Stimulated activated CD4-positive, alpha-beta T cell treated with anti-CD3 and anti-CD28 coated beads, Interleukin-4, amount 100 ng/mL, for 1 hour (primary cell): ENCODE measurements at regions not wholly inside any gene's neighbourhood (a gene's known extent, or its start where the extent isn't known, plus 50 kb on each side); places are given as distances from the start of the nearest gene placed in this dataset.

Experiments
- DNase-seq: peaks from one replicate; pipeline ENCODE4 v3.0.0-alpha.2; 2020

DNA sequence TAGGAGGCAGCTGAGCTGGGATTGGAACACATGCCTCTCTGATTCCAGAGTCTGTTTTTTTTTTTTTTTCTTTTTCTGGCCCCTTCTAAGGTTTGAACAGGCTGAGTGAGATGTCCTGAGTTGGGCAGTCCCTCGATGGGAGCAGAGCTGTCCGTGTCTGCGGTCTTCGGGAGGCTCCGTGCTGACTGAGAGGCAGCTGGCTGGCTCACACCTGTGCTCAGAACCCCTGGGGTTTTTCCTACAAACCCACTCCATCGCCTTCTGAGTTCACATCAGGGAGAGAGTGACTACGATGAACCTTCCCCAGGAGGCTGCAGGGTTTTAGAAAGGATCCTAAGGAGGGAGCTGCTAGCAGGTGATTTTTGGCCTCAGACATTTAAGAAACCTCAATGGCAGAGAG lies 92.5 kb downstream of the IRF8 start:
- DNase-seq: no peak

DNA sequence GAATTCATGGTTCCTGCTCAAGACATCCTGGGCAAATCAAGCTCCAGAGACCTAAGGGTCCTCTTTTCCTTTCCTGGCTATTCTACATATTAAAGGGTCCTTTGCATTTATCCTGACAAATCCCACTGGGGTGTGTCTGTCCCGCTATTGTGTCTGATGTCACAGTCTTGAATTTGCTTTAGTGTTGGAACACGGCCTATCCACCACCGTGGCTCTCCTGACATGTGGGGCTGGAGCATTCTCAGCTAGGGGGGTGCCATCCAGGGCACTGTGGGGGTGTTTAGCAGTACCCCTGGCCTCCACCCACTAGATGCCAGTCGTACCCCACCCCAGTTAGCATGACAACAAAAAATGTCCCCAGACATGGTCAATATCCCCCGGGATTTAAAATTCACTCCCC lies 92.9 kb downstream of the IRF8 start:
- DNase-seq: no peak

DNA sequence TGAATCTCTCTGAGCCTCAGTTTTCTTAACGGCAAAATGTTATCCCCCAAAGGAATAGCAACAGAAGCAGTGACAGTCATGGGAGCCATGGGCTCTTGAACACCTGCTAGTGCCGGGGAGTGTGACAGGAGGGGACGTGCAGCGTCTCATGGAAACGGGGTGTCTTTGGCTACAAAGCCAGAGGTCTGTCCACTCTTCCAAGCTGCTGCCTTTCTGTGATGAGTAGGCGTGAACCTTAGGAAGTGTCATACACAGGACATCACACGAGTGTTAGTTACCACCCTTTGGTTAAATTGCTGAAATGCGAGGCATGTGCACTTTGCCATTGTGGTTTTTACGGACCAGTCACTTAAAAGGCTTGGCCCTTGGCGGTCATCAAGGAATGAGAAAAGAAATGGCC lies 93.4 kb downstream of the IRF8 start:
- DNase-seq: no peak

DNA sequence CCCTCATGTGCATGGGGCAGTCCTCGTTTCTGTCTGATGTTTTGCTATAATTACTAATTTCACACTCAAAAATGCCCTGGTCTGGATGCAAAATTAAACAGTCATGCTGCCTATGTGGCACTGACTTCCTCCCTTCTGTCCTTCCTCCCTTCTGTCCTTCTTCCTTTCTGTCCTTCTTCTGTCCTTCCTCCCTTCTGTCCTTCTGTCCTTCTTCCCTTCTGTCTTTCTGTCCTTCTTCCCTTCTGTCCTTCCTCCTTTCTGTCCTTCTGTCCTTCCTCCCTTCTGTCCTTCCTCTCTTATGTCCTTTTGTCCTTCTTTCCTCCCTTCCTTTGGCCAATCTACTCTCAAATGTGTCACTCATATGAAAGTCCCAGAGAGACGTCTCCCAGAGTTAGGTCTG lies 93.8 kb downstream of the IRF8 start:
- DNase-seq: no peak

DNA sequence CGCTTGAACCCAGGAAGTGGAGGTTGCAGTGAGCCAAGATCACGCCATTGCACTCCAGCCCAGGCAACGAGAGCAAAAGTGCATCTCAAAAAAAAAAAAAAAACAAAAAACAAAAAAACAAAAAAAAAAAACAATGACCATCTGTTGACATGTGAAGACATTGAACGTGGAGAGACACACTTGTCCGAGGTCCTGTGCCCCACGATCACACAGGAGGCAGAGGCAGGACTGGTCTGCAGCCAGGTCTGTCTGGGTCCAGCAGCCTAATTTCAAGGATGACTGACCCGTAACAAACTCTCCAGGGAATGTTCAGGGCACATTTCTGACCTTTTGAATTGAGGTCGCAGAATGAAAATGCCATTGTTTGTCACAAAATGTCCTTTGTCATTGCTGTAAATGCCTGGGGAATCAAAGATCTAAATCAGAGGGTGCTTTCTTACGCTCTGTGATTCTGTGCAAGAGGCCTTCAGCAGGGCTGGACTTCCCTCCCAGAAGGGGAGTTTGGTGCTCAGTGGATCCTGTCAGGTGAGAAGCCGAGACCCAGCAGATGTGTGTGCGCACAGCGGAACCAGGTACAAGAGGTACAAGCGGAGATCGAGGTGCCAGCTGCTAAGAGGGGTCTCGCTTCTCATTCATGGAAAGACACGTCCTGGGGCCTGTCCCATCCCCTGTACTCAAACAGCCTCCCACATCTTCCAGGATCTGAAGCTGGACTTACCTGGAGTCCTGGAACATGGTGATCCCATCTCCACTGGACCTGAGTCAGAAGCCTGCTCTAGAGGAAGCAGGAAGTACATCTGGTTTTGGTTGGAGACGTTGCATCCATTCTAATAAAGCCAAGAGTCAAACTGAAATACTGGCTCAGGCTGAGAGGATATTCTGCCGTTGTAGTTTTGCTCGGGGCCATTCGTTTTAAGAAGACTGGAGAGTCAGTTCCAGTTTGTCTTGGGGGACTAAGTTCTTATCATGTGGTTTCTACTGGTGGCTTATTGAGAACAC lies 95.8 kb downstream of the IRF8 start:
- no peak for DNase-seq

DNA sequence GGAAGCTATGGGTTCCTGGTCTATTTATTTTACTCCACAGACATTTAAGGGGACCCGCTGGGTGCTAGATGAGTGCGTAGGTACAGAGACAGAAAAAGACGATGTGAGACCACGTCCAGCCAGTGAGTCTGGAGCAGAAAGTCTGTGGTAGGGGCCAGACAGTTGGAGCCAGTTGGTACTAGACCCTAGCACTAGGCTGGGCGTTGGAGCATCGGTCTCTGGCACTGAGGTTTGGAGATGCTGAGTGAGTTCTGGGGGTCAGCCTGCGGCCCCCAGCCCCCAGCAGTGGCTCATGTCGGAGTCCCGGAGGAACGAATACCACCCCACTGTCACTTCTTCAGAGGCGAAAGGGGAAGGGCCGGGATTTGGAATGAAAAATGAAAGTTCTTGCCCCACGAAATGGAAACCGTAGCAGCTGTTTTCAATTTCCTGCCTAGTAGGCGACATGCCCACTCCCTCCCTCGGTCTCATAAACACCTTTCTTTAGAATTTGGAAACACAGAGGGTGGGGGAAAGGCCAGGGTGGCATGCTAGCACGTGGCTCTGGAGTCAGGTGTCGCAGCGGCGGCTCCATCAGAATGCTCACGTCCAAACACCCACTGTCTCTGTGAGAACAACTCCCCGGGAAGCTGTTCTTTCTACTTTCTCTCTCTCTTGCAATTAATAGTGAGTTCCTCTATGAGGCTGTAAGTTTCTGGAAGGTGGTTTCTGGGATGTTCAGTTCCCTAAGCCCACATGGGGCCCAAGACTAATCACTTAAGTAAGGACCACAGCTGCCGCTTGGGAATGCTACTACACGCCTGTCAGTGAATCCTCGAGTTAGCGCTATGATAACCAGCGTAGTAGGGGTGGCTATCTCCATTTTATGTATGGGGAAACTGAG lies 96.8 kb downstream of the IRF8 start:
- DNase-seq: peak; percentile 57

DNA sequence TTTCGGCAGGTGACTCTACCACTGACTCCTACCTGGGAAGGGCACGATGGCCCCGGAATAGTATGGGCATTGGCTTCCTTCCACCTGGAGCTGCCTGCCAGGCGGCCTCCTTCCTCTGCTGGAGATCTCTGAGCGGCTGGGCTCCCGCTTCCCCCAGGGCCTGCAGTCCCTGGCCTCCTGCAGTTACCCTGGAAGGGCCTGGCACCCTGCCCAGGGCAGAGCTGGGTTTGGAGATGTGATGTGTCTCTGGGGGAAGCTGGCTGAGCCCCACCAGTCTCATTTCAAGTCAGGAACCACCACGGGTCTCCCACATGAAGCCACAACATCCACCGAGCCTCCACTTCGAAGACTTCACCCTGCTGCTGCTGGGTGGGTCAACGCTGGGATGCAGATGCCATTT lies 97.9 kb downstream of the IRF8 start:
- DNase-seq: no peak

DNA sequence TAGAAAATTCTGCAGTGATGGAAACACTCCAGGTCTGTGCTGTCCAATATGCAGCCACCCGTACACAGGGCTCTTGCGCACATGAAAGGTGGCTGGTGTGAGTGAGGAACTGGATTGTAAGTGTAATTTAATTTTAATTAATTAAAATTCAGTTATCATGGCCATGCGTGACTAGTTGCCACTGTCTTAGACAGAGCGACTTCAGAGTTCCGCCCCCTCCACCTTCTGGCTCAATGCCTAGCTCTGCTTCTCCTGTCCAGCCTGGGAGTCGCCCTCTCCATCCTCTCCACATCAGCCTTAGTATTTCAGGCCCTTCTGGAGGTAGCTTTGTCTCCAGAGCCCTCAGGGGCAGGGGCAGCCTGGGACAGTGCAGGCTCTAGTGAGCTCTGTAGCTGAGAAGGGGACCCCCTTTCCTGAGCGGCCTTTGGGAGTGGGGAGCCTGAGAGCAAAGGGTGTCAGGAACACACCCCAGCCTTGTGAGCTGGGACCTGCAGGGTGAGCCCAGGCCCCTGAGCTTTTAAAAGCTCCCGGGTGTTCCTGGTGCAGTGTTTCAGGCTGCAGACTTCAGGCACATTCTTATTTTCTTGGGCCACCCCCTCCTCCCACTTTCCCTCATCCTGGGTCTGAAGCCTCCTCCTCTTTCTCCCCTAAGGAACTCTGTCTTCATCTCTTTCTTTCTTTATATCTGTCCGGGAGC lies 99.4 kb downstream of the IRF8 start:
- no peak for DNase-seq

DNA sequence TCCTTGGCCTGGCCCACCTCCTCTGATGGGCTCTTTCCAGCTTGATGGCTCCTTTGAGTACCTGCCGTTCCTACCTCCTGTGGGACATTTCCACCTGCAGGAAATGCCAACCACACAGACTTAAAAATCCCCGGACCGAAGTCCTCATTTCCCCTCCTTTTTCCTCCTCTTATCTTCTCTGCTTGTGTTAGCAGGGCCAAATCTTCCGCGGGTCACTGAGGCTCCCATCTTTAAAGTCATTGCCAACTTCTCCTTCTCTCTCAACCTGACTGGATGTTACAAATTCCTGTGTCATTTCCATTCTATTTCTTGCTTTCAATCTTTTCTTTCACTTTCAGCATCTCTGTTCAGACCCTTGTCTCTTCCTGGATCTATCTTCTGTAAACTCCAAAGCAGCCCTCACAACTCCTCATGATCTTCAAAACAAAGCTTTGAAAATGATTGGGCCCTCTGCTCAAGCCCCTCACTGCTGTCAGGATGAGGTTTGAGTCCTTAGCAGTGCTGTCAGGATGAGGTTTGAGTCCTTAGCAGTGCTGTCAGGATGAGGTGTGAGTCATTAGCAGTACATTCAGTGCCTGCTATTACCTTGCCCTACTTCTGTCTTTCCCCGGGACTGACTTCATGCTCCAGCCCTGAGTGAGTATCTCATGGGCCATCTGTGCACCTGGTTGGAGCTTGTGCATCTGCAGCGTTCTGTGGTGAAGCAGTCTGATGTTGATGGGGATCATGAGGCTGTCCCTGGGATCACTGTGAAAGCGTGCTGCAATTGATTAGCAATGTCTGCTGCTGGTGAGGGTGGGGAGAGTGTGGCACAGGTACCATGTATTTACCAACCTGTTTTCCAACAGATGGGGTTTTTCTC lies 100.1 kb downstream of the IRF8 start:
- no peak for DNase-seq

DNA sequence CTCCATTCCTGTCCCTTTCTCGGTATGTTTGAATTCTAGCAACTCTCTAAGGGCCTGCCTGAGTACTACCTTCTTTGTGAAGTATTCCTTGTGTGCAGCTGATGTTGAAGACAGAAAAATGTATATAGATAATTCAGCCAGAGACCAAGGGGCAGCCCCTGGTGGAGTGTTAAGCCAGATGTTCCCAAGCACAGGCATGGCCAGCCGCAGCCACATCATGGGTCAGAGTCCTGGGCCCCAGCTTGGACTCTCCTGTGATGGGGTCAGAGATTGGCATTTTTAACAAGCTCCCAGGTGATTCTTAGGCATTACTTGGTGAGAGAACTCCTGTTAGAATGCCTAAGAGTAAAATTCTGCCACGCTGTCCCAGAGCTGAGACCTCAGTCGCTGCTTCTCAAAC lies 100.8 kb downstream of the IRF8 start:
- no peak for DNase-seq

DNA sequence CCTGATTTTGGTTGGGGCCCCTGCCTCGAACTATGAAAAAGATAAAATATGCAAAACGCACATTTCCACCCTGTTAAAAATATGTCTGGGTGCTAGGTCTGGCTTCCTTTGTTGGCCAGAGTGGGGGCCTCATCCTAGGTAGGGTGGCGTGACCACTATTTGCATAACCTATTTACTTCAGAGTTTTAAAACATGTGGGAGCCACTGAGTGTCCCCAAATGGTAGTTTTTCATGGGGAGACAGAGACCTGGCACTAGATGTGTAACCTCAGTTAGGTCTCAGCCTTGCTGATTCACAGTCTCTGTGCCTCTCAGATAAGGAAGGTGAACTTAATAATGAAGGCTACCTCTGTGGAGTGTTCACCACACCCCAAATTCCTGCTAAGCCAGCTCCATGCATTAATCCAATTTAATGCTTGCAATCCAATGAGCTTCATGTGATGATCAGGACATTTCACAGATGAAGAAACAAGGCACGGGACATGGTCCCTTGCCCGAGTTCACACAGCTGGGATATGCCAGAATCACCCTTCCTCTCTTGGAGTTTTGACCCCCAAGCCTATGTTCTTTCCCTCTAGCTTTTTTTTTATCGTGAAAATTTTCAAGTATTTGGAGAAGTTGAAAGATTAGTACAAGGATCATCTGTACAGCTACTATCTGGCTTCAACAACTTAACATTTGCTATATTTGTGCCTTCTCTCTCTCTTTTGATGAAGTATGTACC lies 103.4 kb downstream of the IRF8 start:
- DNase-seq: no peak

DNA sequence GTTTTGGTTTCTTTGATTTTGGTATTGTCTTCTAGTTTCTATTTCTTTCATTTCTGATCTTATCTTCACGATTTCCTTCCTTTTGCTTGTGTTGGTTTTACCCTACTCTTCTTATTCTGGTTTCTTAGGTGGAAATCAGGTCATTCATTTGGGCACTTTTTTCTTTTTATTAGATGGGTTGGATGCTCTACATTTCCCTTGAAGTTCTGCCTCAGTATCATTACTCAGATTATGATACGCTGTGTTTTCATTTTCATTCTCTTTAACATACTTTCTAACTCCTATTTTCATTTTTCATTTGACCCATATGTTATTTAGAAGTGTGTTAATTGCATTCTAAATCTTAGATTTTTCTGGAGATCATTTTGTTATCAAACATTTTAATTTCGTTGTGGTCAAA lies 108.6 kb downstream of the IRF8 start:
- DNase-seq: no peak

DNA sequence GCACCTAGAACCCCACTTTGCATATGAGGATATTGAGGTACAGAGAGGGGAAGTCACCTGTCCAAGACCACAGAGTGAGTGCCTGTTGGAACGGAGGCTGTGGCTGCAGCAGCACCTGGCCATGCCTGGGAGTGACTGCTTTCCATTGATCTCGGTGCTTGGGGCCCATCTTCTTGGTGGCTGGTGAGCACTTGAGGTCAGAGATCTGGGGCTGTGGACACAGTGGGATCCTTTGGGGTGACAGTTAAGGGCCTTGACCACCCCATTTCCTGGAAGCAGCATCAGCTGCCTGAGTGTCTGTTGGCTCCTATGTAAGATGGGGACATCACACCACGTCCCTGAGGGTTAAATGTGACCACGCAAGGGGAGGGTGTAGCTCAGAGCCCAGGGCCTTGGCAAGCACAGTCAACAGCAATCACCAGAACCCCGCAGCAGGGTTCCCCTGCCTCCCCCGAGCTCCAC lies 111.7 kb downstream of the IRF8 start:
- no peak for DNase-seq

DNA sequence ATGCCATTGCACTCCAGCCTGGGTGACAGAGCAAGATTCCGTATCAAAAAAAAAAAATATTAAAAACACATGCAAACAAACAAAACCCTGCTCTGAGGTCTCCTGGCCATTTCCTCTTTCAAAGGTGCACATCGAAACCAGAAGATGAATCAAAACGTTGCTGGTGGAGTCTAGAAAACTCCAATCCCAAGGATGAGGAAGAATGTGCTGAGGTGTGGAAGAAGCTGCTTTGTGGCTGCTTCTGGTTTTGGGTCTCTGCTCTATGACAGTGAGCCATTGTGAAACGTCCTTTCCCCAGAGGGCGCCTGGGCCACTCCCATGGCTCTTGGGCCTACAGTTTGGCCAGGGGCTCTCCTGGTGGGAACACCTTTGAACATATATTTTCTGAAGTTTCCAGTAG lies 112.6 kb downstream of the IRF8 start:
- DNase-seq: no peak

DNA sequence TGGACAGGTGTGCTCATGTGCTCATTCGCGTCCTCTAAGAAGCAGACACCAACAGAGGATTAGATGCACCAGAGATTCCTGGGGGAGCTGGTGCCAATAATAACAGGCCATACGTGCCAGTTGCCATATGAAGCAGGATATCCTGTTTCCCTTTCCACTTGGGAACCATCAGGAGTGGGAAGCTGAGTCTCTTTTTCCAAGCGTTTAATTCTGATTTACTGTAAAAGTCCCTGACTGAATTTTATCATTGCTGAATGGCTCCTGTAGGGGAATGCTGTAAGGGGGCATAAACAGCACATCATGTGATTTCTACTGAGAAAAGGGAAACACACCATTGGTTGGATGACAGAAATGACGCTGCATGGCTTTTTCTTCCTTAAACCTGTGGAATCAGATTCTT lies 113.3 kb downstream of the IRF8 start:
- no peak for DNase-seq

DNA sequence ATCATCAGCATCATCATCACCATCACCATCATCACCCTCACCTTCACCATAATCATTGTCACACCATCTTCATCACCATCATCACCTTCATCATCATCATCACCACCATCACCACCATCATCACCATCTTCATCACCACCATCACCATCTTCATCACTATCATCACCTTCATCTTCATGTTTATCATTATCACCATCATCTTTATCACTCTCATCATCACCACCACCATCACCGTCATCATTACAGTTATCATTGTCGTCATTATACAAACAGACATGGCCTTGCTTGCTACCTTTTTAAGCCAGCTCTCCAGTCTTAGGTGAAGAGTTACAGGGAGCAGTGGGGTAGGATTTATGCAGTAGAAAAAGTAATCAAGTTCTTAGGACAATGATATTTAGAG lies 114.9 kb downstream of the IRF8 start:
- DNase-seq: no peak

DNA sequence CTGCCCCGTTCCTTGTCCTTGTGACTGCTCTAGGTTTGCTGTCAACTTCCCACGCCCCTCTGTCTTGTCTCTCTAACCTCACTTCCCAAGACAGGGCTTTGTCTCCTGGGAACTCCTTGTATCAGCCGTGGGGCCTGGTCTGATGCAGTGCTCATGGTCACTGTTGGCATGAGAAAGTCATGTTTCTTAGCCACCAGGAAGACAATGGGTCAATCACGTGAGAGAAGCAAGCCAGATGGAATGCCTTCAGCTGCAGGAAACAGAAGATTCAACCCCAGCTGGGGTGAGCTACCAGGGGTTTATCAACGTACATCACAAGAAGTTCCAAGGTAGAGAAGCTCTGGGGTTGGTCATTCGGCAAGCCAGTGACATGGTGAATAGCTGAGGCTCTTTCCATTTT lies 116.6 kb downstream of the IRF8 start:
- DNase-seq: no peak

DNA sequence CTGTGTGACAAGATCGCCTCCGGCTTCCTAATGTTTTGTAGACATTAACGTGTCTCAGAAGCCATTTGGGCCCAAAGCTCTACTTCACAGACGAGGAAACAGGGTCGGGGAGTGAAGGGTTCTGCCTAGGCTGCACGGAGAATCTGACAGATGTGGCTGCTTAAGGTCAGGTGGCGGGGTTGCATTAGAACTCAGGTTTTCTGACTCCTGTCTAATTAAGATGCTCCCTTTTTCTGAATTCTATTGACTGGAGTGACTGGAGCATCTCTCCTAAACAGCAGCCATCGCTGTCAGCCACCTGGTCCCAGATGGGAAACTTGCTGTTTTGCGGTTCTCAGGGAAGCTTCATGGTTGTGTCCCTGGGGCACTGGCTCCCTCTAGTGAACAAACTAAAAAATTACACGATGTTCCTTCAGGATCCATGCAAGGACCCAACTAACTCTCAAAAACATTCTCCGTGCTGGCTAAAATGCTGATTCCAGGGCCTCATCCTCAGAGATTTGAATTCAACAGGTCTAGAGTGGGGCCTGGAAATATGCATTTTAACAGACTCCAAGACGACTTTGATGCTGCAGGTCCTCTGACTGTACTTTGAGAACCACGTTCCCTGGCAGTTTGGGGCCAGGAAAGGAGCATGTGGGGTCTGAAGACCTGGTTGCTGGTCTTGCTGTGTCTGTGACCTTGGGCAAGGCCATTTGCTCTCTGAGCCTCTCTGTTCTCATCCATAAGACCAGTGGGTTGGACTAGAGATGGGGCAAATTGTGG lies 117.4 kb downstream of the IRF8 start:
- peak; percentile 32 for DNase-seq

DNA sequence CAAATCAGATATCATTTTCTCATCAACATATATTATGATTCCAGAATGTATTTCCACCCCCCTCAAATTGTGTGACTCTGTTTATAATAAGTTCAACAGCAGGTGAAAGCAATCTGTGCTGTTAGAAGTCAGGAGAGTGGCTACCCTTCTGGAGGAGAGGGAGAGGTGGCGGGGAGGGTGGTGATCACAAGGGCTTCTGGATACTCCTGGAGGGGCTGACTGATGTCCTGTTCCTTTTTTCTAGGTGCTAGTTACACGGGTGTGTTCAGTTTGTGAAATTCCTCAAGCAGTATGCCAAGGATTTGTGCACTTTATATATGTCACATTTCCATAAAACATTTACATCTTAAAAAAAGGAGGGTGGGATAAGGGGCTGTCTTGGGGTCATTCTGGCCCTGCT lies 119.1 kb downstream of the IRF8 start:
- DNase-seq: no peak

DNA sequence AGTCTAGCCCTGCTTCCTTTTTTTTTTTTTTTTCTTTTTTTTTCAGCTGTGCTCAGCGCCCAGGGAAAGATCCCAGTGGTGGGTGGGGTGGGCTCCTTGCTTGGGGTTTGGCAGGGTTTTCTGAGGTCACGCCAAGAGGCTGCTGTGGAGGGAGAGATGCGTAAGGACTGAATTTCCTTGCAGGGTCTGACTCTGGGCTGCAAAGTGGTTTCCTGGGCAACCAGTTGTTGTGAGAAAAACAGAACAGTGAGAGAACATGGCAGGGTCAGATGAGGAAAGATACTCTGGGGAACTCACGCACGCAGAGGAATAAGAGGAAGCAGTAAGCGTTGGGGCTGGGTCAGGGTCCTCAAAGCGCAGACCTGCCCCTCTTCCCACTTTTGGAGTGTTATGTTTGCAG lies 119.5 kb downstream of the IRF8 start:
- DNase-seq: no peak

DNA sequence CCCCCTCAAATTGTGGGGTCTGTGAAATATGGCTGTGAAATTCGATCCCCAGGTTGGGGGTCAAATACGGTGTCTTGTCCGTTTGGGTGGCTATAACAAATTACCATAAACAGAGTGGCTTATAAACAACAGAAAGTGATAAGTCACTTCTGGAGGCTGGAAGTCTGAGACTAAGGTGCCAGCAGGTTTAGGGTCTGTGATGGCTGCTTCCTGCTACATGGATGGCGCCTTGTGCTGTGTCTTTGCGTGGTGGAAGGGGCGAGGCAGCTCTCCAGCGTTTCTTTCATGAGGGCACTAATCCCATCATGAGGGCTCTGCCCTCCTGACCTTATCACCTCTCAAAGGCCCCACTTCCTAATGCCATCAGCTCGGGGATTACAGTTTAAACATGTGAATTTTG lies 120.0 kb downstream of the IRF8 start:
- no peak for DNase-seq
